SK-N-MC (cell line): ENCODE measurements at regions not wholly inside any gene's neighbourhood (a gene's known extent, or its start where the extent isn't known, plus 50 kb on each side); places are given as distances from the start of the nearest gene placed in this dataset.
"Not testable (repeated sequence)": the region's sequence is repeated elsewhere in the genome, so short reads cannot be mapped to it uniquely, and the experiment has no call there.

Source experiments
- DNase-seq: peaks from one replicate; pipeline ENCODE4 v3.0.0-alpha.2; 2011; ENCODE audit warnings: low read depth, low spot score
- H3K27ac ChIP-seq: fragments of 200-600 bp; sonication (generic); 2 replicates; pipeline ENCODE4 v1.5.1; 2016; ENCODE audit warnings: mixed run types
- H3K36me3 ChIP-seq: fragments of 200-600 bp; sonication (generic); 2 replicates; pipeline ENCODE4 v1.6.1; 2017; ENCODE audit warnings: antibody characterized with exemption, low read length, mixed read lengths; ENCODE audit not compliant: insufficient read depth
- H3K4me3 ChIP-seq: fragments of 200-600 bp; sonication (generic); 2 replicates; pipeline ENCODE4 v1.5.1; 2016
- H3K9ac ChIP-seq: fragments of 200-600 bp; sonication (generic); 2 replicates; pipeline ENCODE4 v1.8.0; 2017; ENCODE audit warnings: mixed run types, mixed read lengths; ENCODE audit not compliant: insufficient read length
- H3K9me3 ChIP-seq: fragments of 200-600 bp; sonication (generic); 2 replicates; pipeline ENCODE4 v1.6.1; 2017; ENCODE audit warnings: low read depth, mild to moderate bottlenecking, antibody characterized with exemption, low read length, moderate library complexity, mixed read lengths
- EZH2 ChIP-seq: fragments of 200-600 bp; sonication (generic); IDR thresholded peaks from one replicate; pipeline ENCODE4 v1.6.1; 2017; ENCODE audit warnings: antibody characterized with exemption
- FOXP2 ChIP-seq: optimal IDR thresholded peaks from 2 replicates; pipeline ENCODE3; 2011; ENCODE audit warnings: mild to moderate bottlenecking, moderate library complexity; ENCODE audit not compliant: insufficient read depth; ENCODE audit errors: extremely low read length, control extremely low read depth
- POLR2AphosphoS5 ChIP-seq: IDR thresholded peaks from 2 replicates; pipeline ENCODE4 v1.6.1; 2012; ENCODE audit warnings: mild to moderate bottlenecking, low read depth, low read length, borderline replicate concordance

GRCh38 chr11:25272214-25272613 lies 775.4 kb downstream of the LUZP2 start:
- DNase-seq: no peak
- H3K27ac ChIP-seq: no peak overlapping the region
- H3K9ac ChIP-seq: no peak overlapping the region
- no peaks in the 10 kb centered on the region for H3K36me3 ChIP-seq
- H3K4me3 ChIP-seq: no peak overlapping the region
- TF ChIP-seq FOXP2: no peak
- no peak for TF ChIP-seq EZH2
- TF ChIP-seq POLR2AphosphoS5: no peak
- no peaks in the 10 kb centered on the region for H3K9me3 ChIP-seq

- not testable (repeated sequence) for DNase-seq, H3K36me3 ChIP-seq, H3K27ac ChIP-seq, H3K4me3 ChIP-seq, H3K9me3 ChIP-seq, H3K9ac ChIP-seq
Observed at GRCh38 chr11:25280821-25281220, 784.0 kb downstream of the LUZP2 start.

- Histone ChIP-seq H3K27ac (no peak overlapping the region), H3K9ac (no peak overlapping the region), H3K4me3 (no peak overlapping the region), H3K36me3 (no peaks in the 10 kb centered on the region), H3K9me3 (no peaks in the 10 kb centered on the region)
- DNase-seq: no peak
- TF ChIP-seq FOXP2 (no peak), EZH2 (no peak)
Observed at GRCh38 chr11:25293166-25293565, 796.3 kb downstream of the LUZP2 start.

- no peaks in the 10 kb centered on the region for H3K36me3 ChIP-seq
- no peak for DNase-seq
- no peak overlapping the region for H3K27ac ChIP-seq
- TF ChIP-seq FOXP2 (no peak), POLR2AphosphoS5 (no peak), EZH2 (no peak)
- no peak overlapping the region for H3K9ac ChIP-seq
- H3K4me3 ChIP-seq: no peak overlapping the region
- no peaks in the 10 kb centered on the region for H3K9me3 ChIP-seq
Observed at GRCh38 chr11:25298450-25298849, 801.6 kb downstream of the LUZP2 start.

- H3K4me3 ChIP-seq: no peak overlapping the region
- DNase-seq: no peak
- no peaks in the 10 kb centered on the region for H3K9me3 ChIP-seq
- no peak for TF ChIP-seq POLR2AphosphoS5
- TF ChIP-seq EZH2: no peak
- no peak for TF ChIP-seq FOXP2
- H3K27ac ChIP-seq: no peak overlapping the region
- H3K9ac ChIP-seq: no peak overlapping the region
- no peaks in the 10 kb centered on the region for H3K36me3 ChIP-seq
Observed at GRCh38 chr11:25309818-25310217, 813.0 kb downstream of the LUZP2 start.

- Histone ChIP-seq H3K9me3 (no peaks in the 10 kb centered on the region), H3K9ac (no peak overlapping the region), H3K27ac (no peak overlapping the region), H3K4me3 (no peak overlapping the region), H3K36me3 (no peaks in the 10 kb centered on the region)
- no peak for TF ChIP-seq FOXP2
- no peak for TF ChIP-seq EZH2
- no peak for TF ChIP-seq POLR2AphosphoS5
- DNase-seq: no peak
Observed at GRCh38 chr11:25317216-25317615, 820.4 kb downstream of the LUZP2 start.

DNA sequence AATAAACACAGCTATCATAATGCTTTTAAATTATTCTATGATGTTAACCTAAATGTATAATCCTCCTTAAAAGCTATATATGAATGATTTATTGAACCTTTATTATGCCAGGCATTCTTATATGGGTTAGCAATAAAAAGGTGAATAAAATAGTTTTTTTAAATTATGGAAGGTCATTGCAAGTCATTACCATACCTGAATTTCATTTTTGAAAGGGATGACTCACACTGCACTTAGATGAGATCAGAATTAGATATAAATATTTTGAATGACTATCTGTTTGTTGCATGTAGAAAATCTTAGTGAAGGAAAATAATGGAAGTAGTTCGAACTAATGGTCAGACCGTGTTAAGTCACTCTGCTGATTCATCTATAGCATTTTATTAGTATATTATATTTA lies 822.3 kb downstream of the LUZP2 start:
- no peak for DNase-seq
- Histone ChIP-seq H3K9ac (no peak overlapping the region), H3K4me3 (no peak overlapping the region), H3K36me3 (no peaks in the 10 kb centered on the region), H3K9me3 (no peaks in the 10 kb centered on the region), H3K27ac (no peak overlapping the region)
- TF ChIP-seq POLR2AphosphoS5 (no peak), EZH2 (no peak), FOXP2 (no peak)

- no peak overlapping the region for H3K4me3 ChIP-seq
- H3K9ac ChIP-seq: no peak overlapping the region
- DNase-seq: no peak
- no peaks in the 10 kb centered on the region for H3K9me3 ChIP-seq
- no peaks in the 10 kb centered on the region for H3K36me3 ChIP-seq
- no peak for TF ChIP-seq EZH2
- TF ChIP-seq FOXP2: no peak
- no peak for TF ChIP-seq POLR2AphosphoS5
- H3K27ac ChIP-seq: no peak overlapping the region
Observed at GRCh38 chr11:25327656-25328055, 830.8 kb downstream of the LUZP2 start.

DNA sequence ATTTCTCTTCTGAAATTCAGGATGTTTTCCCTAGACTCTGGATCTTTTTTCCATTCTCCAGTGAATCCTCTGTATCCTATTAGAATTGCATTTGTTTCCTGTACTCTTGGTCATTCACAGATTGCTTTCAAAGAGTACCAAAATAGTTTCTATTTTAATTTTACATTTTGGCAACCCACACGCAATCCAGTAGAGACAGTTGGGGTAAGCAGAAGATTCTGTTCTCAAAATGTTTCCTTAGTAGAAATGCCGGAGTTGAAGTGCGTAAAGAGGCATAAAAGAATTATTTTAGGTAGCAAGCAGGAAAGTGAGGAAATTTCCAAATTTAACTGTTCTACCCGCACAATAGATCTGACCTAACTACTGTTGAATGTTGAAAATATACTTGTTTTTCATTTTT lies 842.4 kb downstream of the LUZP2 start:
- Histone ChIP-seq H3K4me3 (no peak overlapping the region), H3K9ac (no peak overlapping the region)

DNA sequence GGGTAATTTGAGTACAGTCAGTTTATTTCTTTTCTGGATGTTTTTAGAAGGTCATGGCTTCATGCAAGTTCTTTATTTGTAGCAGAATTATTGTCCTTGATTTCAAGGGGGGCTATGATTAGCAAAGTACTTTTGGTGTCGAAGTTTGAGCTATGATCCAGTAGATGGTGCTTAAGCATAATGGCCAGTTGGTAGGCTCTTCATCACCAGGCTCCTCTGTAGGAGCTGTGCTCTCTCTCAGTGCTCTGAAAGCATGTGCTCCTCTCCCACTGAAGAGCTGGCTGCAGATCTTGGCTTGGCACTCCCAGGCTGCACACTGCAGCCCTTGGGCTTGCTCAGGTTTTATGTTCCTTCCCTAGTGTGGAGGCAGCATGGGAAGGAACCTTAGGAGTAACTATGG lies 852.7 kb downstream of the LUZP2 start:
- DNase-seq: no peak
- TF ChIP-seq POLR2AphosphoS5 (no peak), FOXP2 (no peak), EZH2 (no peak)
- no peak overlapping the region for H3K4me3 ChIP-seq
- no peak overlapping the region for H3K9ac ChIP-seq
- H3K36me3 ChIP-seq: no peaks in the 10 kb centered on the region
- no peak overlapping the region for H3K27ac ChIP-seq
- no peaks in the 10 kb centered on the region for H3K9me3 ChIP-seq

More for the DNA sequence above, 842.4 kb downstream of the LUZP2 start:
- H3K36me3 ChIP-seq: no peaks in the 10 kb centered on the region
- no peaks in the 10 kb centered on the region for H3K9me3 ChIP-seq
- TF ChIP-seq POLR2AphosphoS5 (no peak), FOXP2 (no peak), EZH2 (no peak)
- H3K27ac ChIP-seq: no peak overlapping the region
- DNase-seq: no peak
